GM19463 (cell line): ENCODE measurements at regions not wholly inside any gene's neighbourhood (a gene's known extent, or its start where the extent isn't known, plus 50 kb on each side); places are given as distances from the start of the nearest gene placed in this dataset.

Experiments used
- ATAC-seq: cut with Tn5 transposase; IDR thresholded peaks from one replicate; pipeline ENCODE4 v1.9.1; 2021; ENCODE audit warnings: mild to moderate bottlenecking, moderate library complexity; ENCODE audit not compliant: unreplicated experiment

DNA sequence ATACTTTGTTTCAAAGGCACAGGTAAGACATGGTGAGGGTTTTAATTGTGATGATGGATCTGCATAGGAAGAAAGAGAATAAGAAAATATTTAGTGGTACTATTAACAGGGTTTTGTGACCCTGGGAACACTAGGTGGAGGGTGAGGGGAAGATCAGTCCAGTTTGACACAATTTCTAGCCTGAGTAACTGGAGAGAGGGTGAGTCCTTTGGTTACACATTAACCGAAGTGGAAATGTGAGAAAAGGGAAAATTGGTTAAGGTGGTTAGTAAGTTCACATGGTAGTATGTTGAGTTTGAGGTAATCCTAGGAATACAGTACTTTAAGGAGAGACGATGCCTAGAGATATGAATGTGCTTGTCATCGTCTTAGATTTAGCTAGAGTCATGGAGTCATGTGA is 54.8 kb upstream of the POU3F2 start:
- ATAC-seq = no peak

DNA sequence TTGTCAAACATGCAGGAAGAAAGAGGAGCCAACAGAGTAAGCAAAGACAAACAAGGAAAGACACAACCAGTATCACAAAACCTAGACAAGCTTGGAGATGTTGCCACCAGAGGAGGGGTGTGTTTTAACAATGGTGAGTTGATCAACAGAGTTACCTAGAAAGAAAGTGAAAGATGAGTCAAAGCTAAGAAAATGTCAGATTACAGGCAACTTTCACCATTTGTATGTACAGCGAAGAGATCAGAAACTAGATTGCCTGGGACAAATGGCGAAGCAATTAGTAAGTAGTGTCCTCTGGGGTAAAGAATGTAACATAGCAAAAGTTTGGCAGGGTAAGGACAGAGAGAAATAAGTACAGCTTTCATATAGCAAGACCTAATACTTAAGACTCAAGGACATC is 51.6 kb upstream of the POU3F2 start:
- peak; percentile 36 for ATAC-seq

DNA sequence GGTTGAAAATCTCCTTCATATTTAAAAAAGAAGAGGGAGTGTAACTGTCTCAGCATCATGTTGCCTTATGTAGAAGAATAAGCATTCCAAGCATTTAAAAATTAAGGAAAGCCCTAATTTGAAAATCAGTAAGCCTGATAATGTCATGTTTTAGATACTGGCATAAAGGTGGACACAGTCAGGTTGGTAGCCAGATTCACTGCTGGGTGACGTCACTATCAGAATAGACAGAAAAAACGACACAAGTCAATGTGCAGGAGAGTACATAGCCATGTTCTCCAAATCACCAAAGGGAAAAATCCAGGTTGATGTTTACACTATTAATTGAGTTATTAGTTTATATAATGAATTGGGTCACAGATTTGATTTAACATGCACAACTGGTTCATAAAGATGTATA is 50.8 kb upstream of the POU3F2 start:
- ATAC-seq = no peak
